Naive thymus-derived CD4-positive, alpha-beta T cell (primary cell): ENCODE measurements at regions not wholly inside any gene's neighbourhood (a gene's known extent, or its start where the extent isn't known, plus 50 kb on each side); places are given as distances from the start of the nearest gene placed in this dataset.
"Not testable (repeated sequence)": the region's sequence is repeated elsewhere in the genome, so short reads cannot be mapped to it uniquely, and the experiment has no call there.

Experiments used
- ATAC-seq: fragments of 150-1000 bp; cut with Tn5 transposase; 2 replicates; pipeline ENCODE4 v1.10.0; 2021; ENCODE audit warnings: mild to moderate bottlenecking, moderate library complexity
- CTCF ChIA-PET: fragments of 350-600 bp; sonication (Branson Sonifier 250); formaldehyde crosslinking; loops from one replicate; lab custom pipeline; 2021; ENCODE audit warnings: antibody characterized with exemption; lab: Charles Lee
- POLR2A ChIA-PET: fragments of 350-600 bp; sonication (Branson Sonifier 250); formaldehyde crosslinking; loops from one replicate; lab custom pipeline; 2021; ENCODE audit warnings: antibody characterized with exemption, inconsistent platforms; lab: Charles Lee
- DNase-seq, 9 donors: peaks; one replicate each; pipeline versions ENCODE4 v3.0.0 to v3.0.0-alpha.2; 2020 to 2022; ENCODE audit warnings: mixed read lengths in 1 of 9
- H3K27ac ChIP-seq: one replicate; pipeline ENCODE4 v1.7.0; 2013; ENCODE audit warnings: mild to moderate bottlenecking, low read depth, low read length, moderate library complexity
- H3K27me3 ChIP-seq, 2 donors: one replicate each; pipeline ENCODE4 v1.7.0; 2013; ENCODE audit warnings: low read length in 2 of 2, mild to moderate bottlenecking in 2 of 2, moderate library complexity in 2 of 2; ENCODE audit not compliant: control insufficient read depth in 2 of 2, insufficient read depth in 2 of 2
- H3K36me3 ChIP-seq, 3 experiments: 1 replicate in 2 of 3; 2 replicates in 1 of 3; pipeline ENCODE4 v1.7.0; 2013; ENCODE audit warnings: low read length in 3 of 3, mild to moderate bottlenecking in 3 of 3, moderate library complexity in 1 of 3; ENCODE audit not compliant: insufficient read depth in 3 of 3, control insufficient read depth in 2 of 3
- H3K4me1 ChIP-seq, 2 donors: one replicate each; pipeline ENCODE4 v1.7.0; 2013; ENCODE audit warnings: low read length in 2 of 2, mild to moderate bottlenecking in 2 of 2, moderate library complexity in 1 of 2; ENCODE audit not compliant: control insufficient read depth in 2 of 2, insufficient read depth in 2 of 2
- H3K4me3 ChIP-seq: 2 replicates; pipeline ENCODE4 v1.7.0; 2013; ENCODE audit warnings: mild to moderate bottlenecking, low read length
- H3K9me3 ChIP-seq, 3 experiments: 1 replicate in 2 of 3; 2 replicates in 1 of 3; pipeline ENCODE4 v1.7.0; 2013; ENCODE audit warnings: low read length in 3 of 3; ENCODE audit not compliant: control insufficient read depth in 2 of 3
- H3K27ac Mint-ChIP-seq, 9 donors: one replicate each; pipeline ENCODE4 v1.8.0; 2020 to 2022; ENCODE audit warnings: mixed read lengths in 9 of 9, mild to moderate bottlenecking in 8 of 9, moderate library complexity in 5 of 9, inconsistent platforms in 2 of 9
- H3K27me3 Mint-ChIP-seq, 5 donors: one replicate each; pipeline ENCODE4 v1.8.0; 2021 to 2022; ENCODE audit warnings: mixed read lengths in 5 of 5, mild to moderate bottlenecking in 1 of 5
- H3K36me3 Mint-ChIP-seq, 5 donors: one replicate each; pipeline ENCODE4 v1.8.0; 2020 to 2022; ENCODE audit warnings: mixed read lengths in 5 of 5, mild to moderate bottlenecking in 3 of 5, inconsistent platforms in 1 of 5
- H3K4me1 Mint-ChIP-seq, 7 donors: one replicate each; pipeline ENCODE4 v1.8.0; 2020 to 2022; ENCODE audit warnings: mixed read lengths in 7 of 7, mild to moderate bottlenecking in 3 of 7, inconsistent platforms in 1 of 7
- H3K4me3 Mint-ChIP-seq, 10 donors: one replicate each; pipeline ENCODE4 v1.8.0; 2020 to 2022; ENCODE audit warnings: mild to moderate bottlenecking in 10 of 10, mixed read lengths in 10 of 10, moderate library complexity in 6 of 10, inconsistent platforms in 2 of 10
- H3K9me3 Mint-ChIP-seq, 11 donors: one replicate each; pipeline ENCODE4 v1.8.0; 2020 to 2022; ENCODE audit warnings: mixed read lengths in 11 of 11, mild to moderate bottlenecking in 4 of 11, inconsistent platforms in 1 of 11, moderate library complexity in 1 of 11
- intact Hi-C, 2 donors: fragments of 100-400 bp; cut with micrococcal nuclease; formaldehyde crosslinking; loops; one replicate each; pipeline ENCODE4 v1.15.1; 2023

- H3K4me3 Mint-ChIP-seq, result no peak overlapping the region
- no peaks in the 10 kb centered on the region for H3K36me3 ChIP-seq
- H3K4me1 ChIP-seq, result no peaks in the 10 kb centered on the region
- no peaks in the 10 kb centered on the region for H3K27me3 ChIP-seq
- ATAC-seq (no peak), DNase-seq (no peak)
- CTCF ChIA-PET, result interaction anchor here (0.7 kb wide), 1 partner anchor 40 kb away, joined by 3 read pairs; no protein-coding TSS in a partner anchor
- H3K27ac Mint-ChIP-seq, result no peak overlapping the region
- H3K27ac ChIP-seq, result no peak overlapping the region
- peaks cover 0 to 1% (median 0%) of the 10 kb centered on the region in 7 donors for H3K4me1 Mint-ChIP-seq
- H3K27me3 Mint-ChIP-seq, result no peaks in the 10 kb centered on the region
- H3K36me3 Mint-ChIP-seq, result no peaks in the 10 kb centered on the region
- H3K4me3 ChIP-seq, result no peak overlapping the region
- peaks cover 0 to 9% (median 0%) of the 10 kb centered on the region in 11 donors for H3K9me3 Mint-ChIP-seq
- POLR2A ChIA-PET, result no interaction called here
- H3K9me3 ChIP-seq, result no peaks in the 10 kb centered on the region
- intact Hi-C loops, result no loop called here
Observed at GRCh38 chrX:3175659-3176438, 134.6 kb downstream of the ARSF start.

GRCh38 chrX:3172156-3172555 is 130.9 kb downstream of the ARSF start:
- H3K9me3 Mint-ChIP-seq, result not testable (repeated sequence)

GRCh38 chrX:3169421-3169820 is 128.2 kb downstream of the ARSF start:
- Histone ChIP-seq H3K27ac (no peak overlapping the region), H3K4me3 (no peak overlapping the region), H3K9me3 (no peaks in the 10 kb centered on the region), H3K36me3 (no peaks in the 10 kb centered on the region), H3K4me1 (no peaks in the 10 kb centered on the region), H3K27me3 (no peaks in the 10 kb centered on the region)
- intact Hi-C loops, result no loop called here
- CTCF ChIA-PET, result no interaction called here
- Mint-ChIP-seq H3K4me1 (no peaks in the 10 kb centered on the region), H3K27ac (no peak overlapping the region), H3K36me3 (no peaks in the 10 kb centered on the region), H3K27me3 (no peaks in the 10 kb centered on the region), H3K4me3 (no peak overlapping the region), H3K9me3 (peaks cover 0 to 7% (median 2%) of the 10 kb centered on the region in 11 donors)
- no peak for ATAC-seq
- no peak for DNase-seq
- POLR2A ChIA-PET, result no interaction called here

More at GRCh38 chrX:3172156-3172555, 130.9 kb downstream of the ARSF start:
- H3K27ac Mint-ChIP-seq, DNase-seq, intact Hi-C loops, H3K4me3 Mint-ChIP-seq, H3K4me3 ChIP-seq, H3K27ac ChIP-seq, H3K36me3 ChIP-seq, H3K4me1 ChIP-seq, H3K9me3 ChIP-seq, ATAC-seq, POLR2A ChIA-PET, H3K27me3 Mint-ChIP-seq, H3K36me3 Mint-ChIP-seq, H3K27me3 ChIP-seq, H3K4me1 Mint-ChIP-seq, CTCF ChIA-PET: not testable (repeated sequence)

- DNase-seq (no peak), ATAC-seq (no peak)
- ChIA-PET POLR2A (no interaction called here), CTCF (no interaction called here)
- H3K4me3 ChIP-seq, result no peak overlapping the region
- no peaks in the 10 kb centered on the region for H3K27me3 ChIP-seq
- Mint-ChIP-seq H3K27me3 (no peaks in the 10 kb centered on the region), H3K4me3 (no peak overlapping the region), H3K36me3 (no peaks in the 10 kb centered on the region), H3K4me1 (no peaks in the 10 kb centered on the region), H3K9me3 (peaks cover 0 to 7% (median 3%) of the 10 kb centered on the region in 11 donors), H3K27ac (no peak overlapping the region)
- no peaks in the 10 kb centered on the region for H3K4me1 ChIP-seq
- intact Hi-C loops, result no loop called here
- H3K27ac ChIP-seq, result no peak overlapping the region
- no peaks in the 10 kb centered on the region for H3K36me3 ChIP-seq
- H3K9me3 ChIP-seq, result no peaks in the 10 kb centered on the region
Observed at GRCh38 chrX:3167771-3168170, 126.5 kb downstream of the ARSF start.

GRCh38 chrX:3166670-3167455 is 125.6 kb downstream of the ARSF start:
- Mint-ChIP-seq H3K27ac (no peak overlapping the region), H3K27me3 (no peaks in the 10 kb centered on the region), H3K36me3 (no peaks in the 10 kb centered on the region), H3K4me1 (no peaks in the 10 kb centered on the region), H3K9me3 (peaks cover 0 to 7% (median 3%) of the 10 kb centered on the region in 11 donors), H3K4me3 (no peak overlapping the region)
- Histone ChIP-seq H3K36me3 (no peaks in the 10 kb centered on the region), H3K4me3 (no peak overlapping the region), H3K9me3 (no peaks in the 10 kb centered on the region), H3K27ac (no peak overlapping the region), H3K4me1 (no peaks in the 10 kb centered on the region), H3K27me3 (no peaks in the 10 kb centered on the region)
- POLR2A ChIA-PET, result no interaction called here
- no peak for ATAC-seq
- CTCF ChIA-PET, result no interaction called here
- intact Hi-C loops, result no loop called here
- DNase-seq, result no peak

GRCh38 chrX:3165808-3166207 is 124.5 kb downstream of the ARSF start:
- Mint-ChIP-seq H3K4me1 (no peaks in the 10 kb centered on the region), H3K4me3 (no peak overlapping the region), H3K36me3 (no peaks in the 10 kb centered on the region), H3K27ac (no peak overlapping the region), H3K27me3 (peaks cover 0 to under 1% (median 0%) of the 10 kb centered on the region in 5 donors), H3K9me3 (peaks cover 0 to 6% (median 2%) of the 10 kb centered on the region in 11 donors)
- Histone ChIP-seq H3K9me3 (no peaks in the 10 kb centered on the region), H3K4me3 (no peak overlapping the region), H3K27me3 (no peaks in the 10 kb centered on the region), H3K4me1 (no peaks in the 10 kb centered on the region), H3K36me3 (no peaks in the 10 kb centered on the region), H3K27ac (no peak overlapping the region)
- intact Hi-C loops, result no loop called here
- POLR2A ChIA-PET, result no interaction called here
- no peak for ATAC-seq
- CTCF ChIA-PET, result no interaction called here
- DNase-seq, result no peak
